ENCODE measurements at regions not wholly inside any gene's neighbourhood (a gene's known extent, or its start where the extent isn't known, plus 50 kb on each side); places are given as distances from the start of the nearest gene placed in this dataset.

- no peak for TF ChIP-seq ZFX (IDR thresholded peaks at IDR 0.05)
- TF ChIP-seq CTCF (conservative IDR thresholded peaks at IDR 0.05), result no peak
- H3K27ac ChIP-seq, result no peak overlapping the region
Observed at GRCh38 chr2:156001851-156002250, 330.7 kb downstream of the NR4A2 start.

GRCh38 chr2:155997538-155997937 is 335.0 kb downstream of the NR4A2 start:
- no peak for TF ChIP-seq ZFX (IDR thresholded peaks at IDR 0.05)
- no peak for TF ChIP-seq CTCF (conservative IDR thresholded peaks at IDR 0.05)
- no peak overlapping the region for H3K27ac ChIP-seq

- no peak overlapping the region for H3K27ac ChIP-seq
- no peak for TF ChIP-seq ZFX (IDR thresholded peaks at IDR 0.05)
- TF ChIP-seq CTCF (conservative IDR thresholded peaks at IDR 0.05), result no peak
Observed at GRCh38 chr2:155994315-155994714, 338.2 kb downstream of the NR4A2 start.

- TF ChIP-seq CTCF (conservative IDR thresholded peaks at IDR 0.05) (no peak), ZFX (IDR thresholded peaks at IDR 0.05) (no peak)
- H3K27ac ChIP-seq, result no peak overlapping the region
Observed at GRCh38 chr2:155983845-155984244, 348.7 kb downstream of the NR4A2 start.

GRCh38 chr2:155982135-155982534 is 350.4 kb downstream of the NR4A2 start:
- H3K27ac ChIP-seq, result no peak overlapping the region
- TF ChIP-seq ZFX (IDR thresholded peaks at IDR 0.05), result no peak
- TF ChIP-seq CTCF (conservative IDR thresholded peaks at IDR 0.05), result no peak

GRCh38 chr2:155980941-155981560 is 351.5 kb downstream of the NR4A2 start:
- H3K27ac ChIP-seq, result no peak overlapping the region
- TF ChIP-seq ZFX (IDR thresholded peaks at IDR 0.05) (no peak), CTCF (conservative IDR thresholded peaks at IDR 0.05) (no peak)

GRCh38 chr2:155975734-155976133 is 356.8 kb downstream of the NR4A2 start:
- H3K27ac ChIP-seq, result no peak overlapping the region
- TF ChIP-seq CTCF (conservative IDR thresholded peaks at IDR 0.05) (no peak), ZFX (IDR thresholded peaks at IDR 0.05) (no peak)

All from C4-2B (cell line).